Activated naive CD8-positive, alpha-beta T cell treated with anti-CD3 and anti-CD28 coated beads for 36 hours (primary cell): ENCODE measurements at regions not wholly inside any gene's neighbourhood (a gene's known extent, or its start where the extent isn't known, plus 50 kb on each side); places are given as distances from the start of the nearest gene placed in this dataset.
"Not testable (repeated sequence)": the region's sequence is repeated elsewhere in the genome, so short reads cannot be mapped to it uniquely, and the experiment has no call there.

Experiments used
- DNase-seq: peaks from one replicate; pipeline ENCODE4 v3.0.0; 2021
- H3K27ac Mint-ChIP-seq: one replicate; pipeline ENCODE4 v1.8.0; 2022; ENCODE audit warnings: mild to moderate bottlenecking, moderate library complexity, mixed read lengths
- H3K27me3 Mint-ChIP-seq: one replicate; pipeline ENCODE4 v1.8.0; 2022; ENCODE audit warnings: mild to moderate bottlenecking, mixed read lengths
- H3K36me3 Mint-ChIP-seq: one replicate; pipeline ENCODE4 v1.8.0; 2021; ENCODE audit warnings: mild to moderate bottlenecking, mixed read lengths
- H3K4me1 Mint-ChIP-seq: one replicate; pipeline ENCODE4 v1.8.0; 2021; ENCODE audit warnings: mixed read lengths
- H3K4me3 Mint-ChIP-seq: one replicate; pipeline ENCODE4 v1.8.0; 2022; ENCODE audit warnings: mild to moderate bottlenecking, moderate library complexity, mixed read lengths
- H3K9me3 Mint-ChIP-seq: one replicate; pipeline ENCODE4 v1.8.0; 2022; ENCODE audit warnings: mixed read lengths

DNA sequence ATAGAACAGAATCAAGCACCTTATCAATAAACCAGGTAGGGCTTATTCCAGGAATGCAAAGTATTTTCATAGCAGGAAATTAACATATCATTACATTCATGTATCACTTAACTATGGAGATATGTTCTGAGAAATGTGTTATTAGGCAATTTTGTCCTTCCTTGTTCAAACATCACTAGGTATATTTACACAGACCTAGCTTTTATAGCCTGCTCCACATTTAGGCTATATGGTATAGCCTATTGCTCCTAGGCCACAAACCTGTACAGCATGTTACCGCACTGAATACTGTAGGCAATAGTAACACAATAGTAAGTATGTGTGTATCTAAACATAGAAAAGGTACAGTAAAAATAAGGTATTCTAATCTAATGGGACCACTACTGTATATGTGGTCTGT lies 82.8 kb upstream of the KCTD1 start:
- H3K4me3 Mint-ChIP-seq: no peak overlapping the region
- no peaks in the 10 kb centered on the region for H3K4me1 Mint-ChIP-seq
- peaks cover 12% of the 10 kb centered on the region for H3K27me3 Mint-ChIP-seq
- no peak for DNase-seq
- H3K27ac Mint-ChIP-seq: no peak overlapping the region
- H3K9me3 Mint-ChIP-seq: no peaks in the 10 kb centered on the region
- H3K36me3 Mint-ChIP-seq: no peaks in the 10 kb centered on the region

GRCh38 chr18:26630596-26630995 lies 82.2 kb upstream of the KCTD1 start:
- Mint-ChIP-seq H3K27me3 (peaks cover 8% of the 10 kb centered on the region), H3K36me3 (no peaks in the 10 kb centered on the region), H3K4me1 (no peaks in the 10 kb centered on the region), H3K27ac (no peak overlapping the region), H3K4me3 (no peak overlapping the region), H3K9me3 (peaks cover 2% of the 10 kb centered on the region)
- DNase-seq: no peak

- H3K27me3 Mint-ChIP-seq: peaks cover 4% of the 10 kb centered on the region
- H3K9me3 Mint-ChIP-seq: peaks cover 17% of the 10 kb centered on the region
- H3K36me3 Mint-ChIP-seq: peaks cover 3% of the 10 kb centered on the region
- H3K4me1 Mint-ChIP-seq: no peaks in the 10 kb centered on the region
- H3K27ac Mint-ChIP-seq: no peak overlapping the region
- DNase-seq: no peak
- H3K4me3 Mint-ChIP-seq: no peak overlapping the region
Measured at GRCh38 chr18:26628017-26628416, 79.7 kb upstream of the KCTD1 start.

DNA sequence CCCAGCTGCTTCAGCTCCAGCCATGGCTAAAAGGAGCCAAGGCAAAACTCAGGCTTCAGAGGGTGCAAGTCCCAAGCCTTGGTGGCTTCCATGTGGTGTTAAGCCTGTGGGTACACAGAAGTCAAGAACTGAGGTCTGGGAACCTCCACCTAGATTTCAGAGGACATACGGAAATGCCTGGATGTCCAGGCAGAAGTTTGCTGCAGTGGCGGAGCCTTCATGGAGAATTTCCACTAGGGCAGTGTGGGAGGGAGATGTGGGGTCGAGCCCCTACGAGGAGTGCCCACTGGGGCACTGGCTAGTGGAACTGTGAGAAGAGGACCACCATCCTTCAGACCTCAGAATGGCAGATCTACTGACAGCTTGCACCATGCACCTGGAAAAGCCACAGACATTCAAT lies 76.1 kb upstream of the KCTD1 start:
- Mint-ChIP-seq H3K36me3 (peaks cover 3% of the 10 kb centered on the region), H3K4me3 (no peak overlapping the region)

DNA sequence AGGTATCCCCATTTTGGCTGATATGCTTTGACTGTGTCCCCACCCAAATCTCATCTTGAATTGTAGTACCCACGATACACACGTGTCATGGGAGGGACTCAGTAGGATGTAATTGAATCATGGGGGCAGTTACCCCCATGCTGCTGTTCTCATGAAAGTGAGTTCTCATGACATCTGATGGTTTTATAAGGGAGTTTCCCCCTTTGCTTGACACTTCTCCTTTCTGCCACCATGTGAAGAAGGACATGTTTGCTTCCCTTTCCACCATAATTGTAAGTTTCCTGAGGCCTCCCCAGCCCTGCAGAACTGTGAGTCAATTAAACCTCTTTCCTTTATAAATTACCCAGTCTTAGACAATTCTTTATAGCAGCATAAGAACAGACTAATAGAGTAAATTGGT lies 75.0 kb upstream of the KCTD1 start:
- H3K27ac Mint-ChIP-seq, H3K36me3 Mint-ChIP-seq, H3K4me3 Mint-ChIP-seq, DNase-seq, H3K27me3 Mint-ChIP-seq, H3K4me1 Mint-ChIP-seq: not testable (repeated sequence)
- H3K9me3 Mint-ChIP-seq: peaks cover 19% of the 10 kb centered on the region

More for the DNA sequence above, 76.1 kb upstream of the KCTD1 start:
- DNase-seq: no peak
- no peaks in the 10 kb centered on the region for H3K4me1 Mint-ChIP-seq
- peaks cover 19% of the 10 kb centered on the region for H3K9me3 Mint-ChIP-seq
- H3K27me3 Mint-ChIP-seq: peaks cover 4% of the 10 kb centered on the region
- H3K27ac Mint-ChIP-seq: no peak overlapping the region

GRCh38 chr18:26621161-26622026 lies 73.0 kb upstream of the KCTD1 start:
- no peak overlapping the region for H3K4me3 Mint-ChIP-seq
- no peaks in the 10 kb centered on the region for H3K4me1 Mint-ChIP-seq
- no peak overlapping the region for H3K27ac Mint-ChIP-seq
- peaks cover 19% of the 10 kb centered on the region for H3K9me3 Mint-ChIP-seq
- peaks cover 3% of the 10 kb centered on the region for H3K36me3 Mint-ChIP-seq
- peak; percentile 41 for DNase-seq
- no peaks in the 10 kb centered on the region for H3K27me3 Mint-ChIP-seq

DNA sequence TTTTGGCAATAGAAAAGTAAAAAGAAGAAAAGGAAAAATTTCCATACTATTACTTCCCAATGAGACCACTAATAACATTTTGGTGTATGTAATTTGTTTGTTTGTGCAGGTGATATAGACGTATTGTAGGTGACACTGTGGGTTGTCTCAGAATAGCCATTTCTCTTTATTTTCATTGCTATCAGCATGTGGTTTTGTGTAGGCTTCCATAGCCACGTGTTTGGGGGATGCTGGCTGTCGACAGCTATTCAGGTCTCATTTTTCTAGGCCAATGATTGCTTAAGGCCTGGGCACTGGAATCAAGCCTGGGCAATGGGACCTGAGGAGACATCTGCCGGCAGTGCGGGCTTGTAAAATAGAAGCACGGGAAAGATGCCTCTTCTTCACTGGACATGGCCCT lies 71.0 kb upstream of the KCTD1 start:
- no peak for DNase-seq
- Mint-ChIP-seq H3K27me3 (no peaks in the 10 kb centered on the region), H3K27ac (no peak overlapping the region), H3K9me3 (peaks cover 11% of the 10 kb centered on the region), H3K4me1 (no peaks in the 10 kb centered on the region), H3K36me3 (peaks cover 3% of the 10 kb centered on the region), H3K4me3 (no peak overlapping the region)

GRCh38 chr18:26618135-26618534 lies 69.8 kb upstream of the KCTD1 start:
- H3K4me1 Mint-ChIP-seq: no peaks in the 10 kb centered on the region
- no peak overlapping the region for H3K27ac Mint-ChIP-seq
- no peaks in the 10 kb centered on the region for H3K36me3 Mint-ChIP-seq
- H3K27me3 Mint-ChIP-seq: no peaks in the 10 kb centered on the region
- DNase-seq: no peak
- H3K4me3 Mint-ChIP-seq: no peak overlapping the region
- H3K9me3 Mint-ChIP-seq: peaks cover 3% of the 10 kb centered on the region

DNA sequence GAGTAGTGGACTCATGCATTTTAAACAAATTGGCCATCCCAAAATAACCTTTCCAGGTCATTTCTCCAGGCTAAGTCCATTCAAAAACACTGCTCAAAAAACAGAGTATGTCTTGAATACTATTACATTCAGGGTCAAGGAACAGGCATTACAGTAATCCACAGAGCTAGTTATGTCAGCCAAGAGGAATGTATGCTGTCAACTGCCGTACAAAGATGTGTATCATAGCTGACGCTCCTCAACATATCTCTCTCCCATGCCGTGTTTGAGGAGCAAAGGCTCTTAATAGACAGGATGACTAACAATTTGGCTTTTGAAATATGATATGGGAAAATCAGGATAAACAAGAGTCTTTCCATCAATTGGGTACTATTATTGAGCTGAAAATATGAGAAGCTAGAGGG lies 68.8 kb upstream of the KCTD1 start:
- H3K9me3 Mint-ChIP-seq: no peaks in the 10 kb centered on the region
- H3K4me3 Mint-ChIP-seq: no peak overlapping the region
- DNase-seq: no peak
- H3K27ac Mint-ChIP-seq: no peak overlapping the region
- no peaks in the 10 kb centered on the region for H3K36me3 Mint-ChIP-seq
- no peaks in the 10 kb centered on the region for H3K4me1 Mint-ChIP-seq
- no peaks in the 10 kb centered on the region for H3K27me3 Mint-ChIP-seq

- no peaks in the 10 kb centered on the region for H3K4me1 Mint-ChIP-seq
- H3K27ac Mint-ChIP-seq: no peak overlapping the region
- DNase-seq: no peak
- H3K36me3 Mint-ChIP-seq: no peaks in the 10 kb centered on the region
- peaks cover 9% of the 10 kb centered on the region for H3K27me3 Mint-ChIP-seq
- H3K9me3 Mint-ChIP-seq: no peaks in the 10 kb centered on the region
- no peak overlapping the region for H3K4me3 Mint-ChIP-seq
Measured at GRCh38 chr18:26614374-26614773, 66.0 kb upstream of the KCTD1 start.
